SHP77 (cell line): ENCODE measurements at regions not wholly inside any gene's neighbourhood (a gene's known extent, or its start where the extent isn't known, plus 50 kb on each side); places are given as distances from the start of the nearest gene placed in this dataset.

Experiments used
- DNase-seq, 2 experiments: peaks; one replicate each; lab custom pipeline; 2025; lab: John Stamatoyannopoulos, UW

- DNase-seq, result no peak
Measured at GRCh38 chr10:8893102-8893501, 838.6 kb downstream of the GATA3 start.

- no peak for DNase-seq
Measured at GRCh38 chr10:8894148-8894547, 839.7 kb downstream of the GATA3 start.

GRCh38 chr10:8897769-8898168 is 843.3 kb downstream of the GATA3 start:
- DNase-seq, result no peak

- DNase-seq, result no peak
Measured at GRCh38 chr10:8898745-8899330, 844.4 kb downstream of the GATA3 start.

- no peak for DNase-seq
Measured at GRCh38 chr10:8902926-8903325, 848.4 kb downstream of the GATA3 start.

GRCh38 chr10:8908013-8908412 is 853.5 kb downstream of the GATA3 start:
- DNase-seq, result no peak

- DNase-seq, result no peak
Measured at GRCh38 chr10:8910314-8910713, 855.8 kb downstream of the GATA3 start.

- DNase-seq, result no peak
Measured at GRCh38 chr10:8911032-8911431, 856.5 kb downstream of the GATA3 start.

GRCh38 chr10:8912108-8912507 is 857.6 kb downstream of the GATA3 start:
- no peak for DNase-seq

- peak in 1 of 2 experiments; percentile 1 for DNase-seq
Measured at GRCh38 chr10:8913720-8914119, 859.2 kb downstream of the GATA3 start.

GRCh38 chr10:8919280-8919679 is 864.8 kb downstream of the GATA3 start:
- DNase-seq, result no peak

- DNase-seq, result no peak
Measured at GRCh38 chr10:8921568-8921967, 867.1 kb downstream of the GATA3 start.

- DNase-seq, result no peak
Measured at GRCh38 chr10:8923096-8923495, 868.6 kb downstream of the GATA3 start.

- no peak for DNase-seq
Measured at GRCh38 chr10:8927705-8928104, 873.2 kb downstream of the GATA3 start.

- DNase-seq, result no peak
Measured at GRCh38 chr10:8946451-8946850, 892.0 kb downstream of the GATA3 start.

GRCh38 chr10:8950978-8951377 is 896.5 kb downstream of the GATA3 start:
- no peak for DNase-seq

GRCh38 chr10:8951440-8952089 is 897.1 kb downstream of the GATA3 start:
- DNase-seq, result no peak

GRCh38 chr10:8956400-8956799 is 901.9 kb downstream of the GATA3 start:
- DNase-seq, result no peak

- no peak for DNase-seq
Measured at GRCh38 chr10:8962249-8962648, 907.8 kb downstream of the GATA3 start.

- DNase-seq, result no peak
Measured at GRCh38 chr10:8967061-8967460, 912.6 kb downstream of the GATA3 start.

GRCh38 chr10:8969853-8970252 is 915.4 kb downstream of the GATA3 start:
- no peak for DNase-seq

- peak in 1 of 2 experiments; percentile 4 for DNase-seq
Measured at GRCh38 chr10:8975535-8975934, 921.0 kb downstream of the GATA3 start.

GRCh38 chr10:8978100-8978499 is 923.6 kb downstream of the GATA3 start:
- no peak for DNase-seq

- no peak for DNase-seq
Measured at GRCh38 chr10:8979976-8980375, 925.5 kb downstream of the GATA3 start.
